NCI-H1092 (cell line): ENCODE measurements at regions not wholly inside any gene's neighbourhood (a gene's known extent, or its start where the extent isn't known, plus 50 kb on each side); places are given as distances from the start of the nearest gene placed in this dataset.

Experiments
- DNase-seq: peaks from one replicate; lab custom pipeline; 2025; lab: John Stamatoyannopoulos, UW

DNA sequence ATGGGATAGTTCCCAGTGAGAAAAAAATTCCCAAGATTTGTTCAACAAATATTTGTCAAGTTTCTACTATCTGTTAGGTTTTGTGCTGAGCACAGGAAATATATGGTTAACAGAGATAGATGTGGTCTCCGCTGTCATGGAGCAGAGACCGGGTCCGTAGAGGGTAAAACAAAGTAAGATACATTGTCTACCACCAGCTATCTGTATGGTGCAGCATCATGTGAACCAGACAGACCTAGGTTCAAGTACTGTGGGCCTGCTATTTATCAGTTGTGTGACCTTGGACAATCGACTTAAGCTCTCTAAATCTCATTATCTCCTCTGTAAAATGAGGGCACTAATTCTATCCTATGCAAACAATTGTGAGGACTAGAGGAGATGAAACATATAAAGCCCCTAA lies 109.8 kb downstream of the DUSP10 start:
- no peak for DNase-seq

DNA sequence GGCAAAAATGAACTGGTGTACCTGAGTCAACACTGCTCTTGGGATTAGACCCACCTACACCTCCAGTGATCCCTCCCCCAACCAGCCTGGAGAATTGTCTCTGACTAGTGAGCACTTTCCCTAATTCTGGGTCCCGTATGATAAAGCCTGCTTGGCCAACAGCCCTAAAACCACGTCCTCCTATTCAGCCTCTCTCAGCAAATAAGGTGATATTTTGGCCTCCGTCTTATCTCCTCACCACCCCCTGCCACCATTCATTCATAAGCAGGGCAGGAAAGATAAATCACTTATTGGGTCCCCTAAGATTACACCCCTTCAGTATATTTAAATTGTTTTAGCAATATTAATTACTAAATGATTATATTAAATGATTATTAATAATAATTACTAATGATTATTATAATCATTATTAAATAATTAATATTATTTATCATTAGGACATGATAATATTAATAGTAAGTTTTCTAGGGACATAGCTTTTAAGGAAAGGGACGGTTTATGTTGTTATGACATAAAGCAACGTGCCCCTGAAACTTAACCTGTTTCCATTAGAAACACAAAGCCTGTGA lies 108.0 kb downstream of the DUSP10 start:
- no peak for DNase-seq

DNA sequence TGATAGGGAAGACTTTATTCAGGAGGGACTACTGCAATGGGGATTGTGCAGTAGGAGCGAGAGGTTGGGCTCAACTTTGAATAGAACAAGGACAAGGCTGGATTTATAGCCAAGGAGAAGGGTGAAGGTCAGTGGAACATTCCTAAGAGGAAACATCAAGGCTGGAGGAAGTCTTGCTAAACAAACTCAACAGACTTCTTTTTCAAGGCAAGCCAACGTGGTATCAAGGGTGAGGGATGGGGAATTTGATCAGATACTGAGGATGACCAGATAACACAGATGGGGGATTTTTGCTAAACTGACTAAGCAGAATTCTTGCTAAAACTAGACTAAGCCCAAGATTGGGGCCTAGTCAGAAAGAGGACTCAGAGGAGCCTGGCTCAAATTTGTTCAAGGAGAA lies 107.3 kb downstream of the DUSP10 start:
- DNase-seq, result no peak

DNA sequence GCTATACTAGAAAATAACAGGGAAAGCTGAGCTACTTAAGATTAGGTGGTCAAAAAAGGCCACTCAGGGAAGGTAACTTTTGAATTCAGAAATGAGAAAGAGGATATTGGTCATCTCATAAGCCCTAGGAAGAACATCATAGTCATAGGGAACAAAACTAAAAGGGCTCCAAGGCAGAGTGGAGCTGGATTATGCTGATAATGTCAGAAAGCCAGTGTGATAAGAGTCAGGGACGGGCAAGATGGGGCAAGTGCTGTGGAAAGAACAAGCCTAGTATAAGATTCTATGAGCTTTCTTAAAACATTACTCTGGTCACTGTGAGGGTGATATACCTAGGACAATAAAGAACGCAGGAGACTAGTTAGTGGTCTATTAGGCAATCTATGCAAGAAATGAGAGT lies 106.6 kb downstream of the DUSP10 start:
- no peak for DNase-seq

DNA sequence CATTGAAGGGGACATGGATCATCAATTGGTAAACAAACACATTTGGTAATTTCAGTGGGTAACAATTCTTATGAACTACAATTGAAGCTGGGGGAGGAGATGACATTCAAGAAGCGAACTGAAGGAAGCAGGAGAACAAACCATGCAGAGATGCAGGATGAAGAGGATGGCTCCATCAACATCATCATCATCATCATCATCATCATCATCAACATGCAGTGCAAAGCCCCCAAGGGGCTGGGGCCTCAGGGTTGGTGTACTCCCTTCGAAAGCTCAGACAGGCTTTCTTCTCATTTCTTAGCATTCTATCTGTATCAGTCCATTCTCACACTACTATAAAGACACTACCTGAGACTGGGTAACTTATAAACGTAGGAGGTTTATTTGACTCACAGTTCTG lies 105.8 kb downstream of the DUSP10 start:
- no peak for DNase-seq

GRCh38 chr1:221636967-221637366 lies 104.9 kb downstream of the DUSP10 start:
- no peak for DNase-seq

DNA sequence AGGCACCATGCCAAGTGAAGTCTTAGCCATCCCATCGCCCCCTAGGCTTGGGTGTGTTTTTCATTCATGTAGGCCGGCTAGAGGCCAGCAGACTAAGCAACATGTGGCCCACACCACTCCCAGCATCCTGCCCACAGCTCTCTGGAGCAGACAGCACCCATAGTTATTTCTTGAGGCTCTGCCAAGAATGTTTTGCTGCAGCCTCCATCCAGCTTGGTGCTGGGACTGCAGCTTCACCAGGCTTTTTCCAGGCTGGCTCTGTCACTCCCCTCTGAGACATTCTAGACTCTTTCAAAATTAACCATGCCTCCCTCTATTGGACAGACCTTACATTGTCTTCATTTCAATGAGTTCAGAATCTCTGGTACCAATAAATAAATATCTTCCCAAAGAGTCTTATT lies 104.2 kb downstream of the DUSP10 start:
- DNase-seq, result no peak

DNA sequence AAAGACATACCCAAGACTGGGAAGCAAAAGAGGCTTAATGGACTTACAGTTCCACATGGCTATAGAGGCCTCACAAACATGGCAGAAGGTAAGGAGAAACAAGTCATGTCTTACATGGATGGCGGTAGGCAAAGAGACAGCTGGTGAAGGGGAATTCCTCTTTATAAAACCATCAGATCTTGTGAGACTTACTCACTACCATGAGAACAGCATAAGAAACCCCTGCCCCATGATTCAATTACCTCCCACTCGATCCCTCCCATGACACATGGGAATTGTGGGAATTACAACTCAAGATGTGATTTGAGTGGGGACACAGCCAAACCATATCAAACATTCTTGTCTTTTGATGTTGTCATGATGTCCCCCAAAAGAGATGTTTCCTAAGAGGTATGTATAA lies 103.3 kb downstream of the DUSP10 start:
- DNase-seq, result no peak

GRCh38 chr1:221641811-221642210 lies 100.1 kb downstream of the DUSP10 start:
- DNase-seq, result no peak

DNA sequence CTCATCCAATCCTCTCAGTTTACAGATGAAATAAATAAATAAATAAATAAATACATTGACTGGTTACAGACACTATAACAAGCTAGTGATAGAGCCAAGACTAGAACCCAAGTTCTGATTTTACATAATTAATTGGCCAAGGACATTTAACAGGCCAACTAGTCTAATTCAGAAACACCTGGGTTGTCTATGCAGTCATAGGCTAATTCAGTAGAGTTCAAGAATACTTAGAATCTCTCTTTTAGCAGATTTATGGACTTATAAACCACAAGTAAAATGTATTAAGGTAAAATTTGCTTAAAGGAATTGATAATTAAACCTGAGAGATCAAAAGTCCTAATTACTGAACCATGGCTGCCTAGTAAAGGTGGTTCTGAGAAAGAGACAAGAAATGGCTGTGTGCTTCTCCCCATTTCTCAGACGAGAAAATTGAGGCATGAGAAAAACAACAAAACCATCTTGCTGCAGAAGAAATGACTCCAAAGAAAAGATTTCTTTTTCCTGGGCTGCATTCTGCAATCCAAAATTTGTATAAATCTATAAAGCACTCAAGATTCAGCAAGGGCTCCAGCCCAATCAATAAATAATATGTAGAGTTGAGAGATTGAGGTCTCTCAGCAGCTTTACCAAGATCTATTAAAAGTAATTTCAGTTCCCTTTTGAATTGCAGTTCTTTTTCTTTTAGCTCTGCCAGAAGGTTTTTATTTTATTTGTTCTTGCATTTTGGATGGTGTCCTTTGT lies 98.3 kb downstream of the DUSP10 start:
- DNase-seq, result no peak

DNA sequence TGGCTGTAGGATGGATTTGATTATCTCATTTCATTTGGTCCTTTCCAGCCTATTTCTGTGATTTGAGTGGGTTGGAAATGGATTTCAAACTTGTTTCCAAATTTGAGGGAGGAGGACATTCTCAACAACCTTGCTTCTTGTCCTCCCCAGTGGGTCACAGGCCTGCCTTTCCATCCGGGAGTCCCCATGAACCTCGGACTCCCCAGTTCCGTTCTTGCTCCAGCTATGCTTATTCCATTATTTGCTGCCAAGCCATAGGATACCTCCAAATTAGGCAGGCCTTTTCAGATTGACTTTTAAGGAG lies 97.8 kb downstream of the DUSP10 start:
- DNase-seq, result no peak

- no peak for DNase-seq
Measured at GRCh38 chr1:221644663-221645258, 97.1 kb downstream of the DUSP10 start.

DNA sequence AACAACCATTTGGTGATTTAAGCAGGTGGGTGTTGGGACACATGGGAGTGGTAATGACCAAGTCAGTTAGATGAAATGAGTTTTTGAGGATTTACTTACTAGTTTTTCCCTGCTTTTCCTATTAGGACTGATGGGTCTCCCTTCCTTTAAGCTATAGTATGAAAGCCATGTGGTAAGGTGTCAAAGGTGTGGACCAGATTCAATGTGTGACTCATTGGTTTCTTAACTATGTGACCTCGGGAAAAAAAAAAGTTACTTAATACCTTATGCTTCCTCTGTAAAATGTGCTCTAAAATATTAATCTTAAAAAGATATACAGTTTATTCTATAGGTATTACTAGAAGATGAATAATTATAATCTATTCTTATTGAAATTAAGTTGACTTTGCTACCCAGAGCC lies 93.7 kb downstream of the DUSP10 start:
- no peak for DNase-seq
